Activated T-helper 1 cell treated with anti-CD3 and anti-CD28 coated beads, Interleukin-12 subunit alpha, Interleukin-12 subunit beta, Interleukin-2, Interleukin-4 antibody, amounts not matched to agents 30 ng/mL and 10 ng/mL and 1 ng/mL, durations not matched to agents 14 hours and 24 hours and 36 hours (primary cell): ENCODE measurements at regions not wholly inside any gene's neighbourhood (a gene's known extent, or its start where the extent isn't known, plus 50 kb on each side); places are given as distances from the start of the nearest gene placed in this dataset.

Experiments used
- DNase-seq: peaks from one replicate; pipeline ENCODE4 v3.0.0; 2021; ENCODE audit warnings: low spot score
- H3K27ac Mint-ChIP-seq: one replicate; pipeline ENCODE4 v1.8.0; 2021; ENCODE audit warnings: mild to moderate bottlenecking, mixed read lengths
- H3K27me3 Mint-ChIP-seq: one replicate; pipeline ENCODE4 v1.8.0; 2022; ENCODE audit warnings: mild to moderate bottlenecking, moderate library complexity, mixed read lengths; ENCODE audit not compliant: insufficient read depth
- H3K36me3 Mint-ChIP-seq: one replicate; pipeline ENCODE4 v1.8.0; 2021; ENCODE audit warnings: low read depth, mixed read lengths
- H3K4me1 Mint-ChIP-seq: one replicate; pipeline ENCODE4 v1.8.0; 2021; ENCODE audit warnings: low read depth, mixed read lengths
- H3K4me3 Mint-ChIP-seq: one replicate; pipeline ENCODE4 v1.8.0; 2021; ENCODE audit warnings: mild to moderate bottlenecking, moderate library complexity, mixed read lengths
- H3K9me3 Mint-ChIP-seq: one replicate; pipeline ENCODE4 v1.8.0; 2021; ENCODE audit warnings: mixed read lengths
- intact Hi-C: fragments of 100-400 bp; cut with micrococcal nuclease; formaldehyde crosslinking; loops from one replicate; pipeline ENCODE4 v1.15.1; 2024

- Mint-ChIP-seq H3K27me3 (peaks cover 7% of the 10 kb centered on the region), H3K36me3 (peaks cover 40% of the 10 kb centered on the region), H3K9me3 (no peaks in the 10 kb centered on the region), H3K27ac (peak overlapping the region; percentile 89), H3K4me1 (peaks cover 63% of the 10 kb centered on the region), H3K4me3 (peak overlapping the region; percentile 95)
- intact Hi-C loops: loop anchor here (1.0 to 2.0 kb wide), 5 partner anchors 25 to 586 kb away; partner anchors contain the start of genes GLOD4 and MRM3
- DNase-seq: peak; percentile 53
These were observed 58.2 kb upstream of the RPH3AL start for GRCh38 chr17:410543-411401.

- DNase-seq: peak; percentile 99
- Mint-ChIP-seq H3K27me3 (peaks cover 7% of the 10 kb centered on the region), H3K4me3 (peak overlapping the region; percentile 95), H3K4me1 (peaks cover 57% of the 10 kb centered on the region), H3K36me3 (peaks cover 38% of the 10 kb centered on the region), H3K9me3 (no peaks in the 10 kb centered on the region), H3K27ac (peak overlapping the region; percentile 89)
- intact Hi-C loops: loop anchor here (1.0 to 2.0 kb wide), 4 partner anchors 25 to 586 kb away; partner anchors contain the start of genes GLOD4 and MRM3
These were observed 57.4 kb upstream of the RPH3AL start for GRCh38 chr17:409848-410542.

GRCh38 chr17:409308-409847, 56.8 kb upstream of the RPH3AL start:
- H3K27me3 Mint-ChIP-seq: peaks cover 7% of the 10 kb centered on the region
- H3K4me1 Mint-ChIP-seq: peaks cover 52% of the 10 kb centered on the region
- peaks cover 36% of the 10 kb centered on the region for H3K36me3 Mint-ChIP-seq
- no peak for DNase-seq
- H3K9me3 Mint-ChIP-seq: no peaks in the 10 kb centered on the region
- intact Hi-C loops: no loop called here
- H3K27ac Mint-ChIP-seq: peak overlapping the region; percentile 89
- peak overlapping the region; percentile 95 for H3K4me3 Mint-ChIP-seq

GRCh38 chr17:404703-405102, 52.1 kb upstream of the RPH3AL start:
- Mint-ChIP-seq H3K36me3 (peaks cover 25% of the 10 kb centered on the region), H3K4me1 (peaks cover 18% of the 10 kb centered on the region), H3K4me3 (no peak overlapping the region), H3K9me3 (no peaks in the 10 kb centered on the region), H3K27ac (no peak overlapping the region), H3K27me3 (peaks cover 4% of the 10 kb centered on the region)
- intact Hi-C loops: no loop called here
- no peak for DNase-seq
